Kidney capillary endothelial cell (primary cell): ENCODE measurements at regions not wholly inside any gene's neighbourhood (a gene's known extent, or its start where the extent isn't known, plus 50 kb on each side); places are given as distances from the start of the nearest gene placed in this dataset.

Experiments used
- DNase-seq: peaks from one replicate; pipeline ENCODE4 v3.0.0-alpha.2; 2018; ENCODE audit warnings: low spot score

GRCh38 chr10:57786850-57787750, 480.6 kb downstream of the IPMK start:
- no peak for DNase-seq

- DNase-seq = no peak
These were observed 481.4 kb downstream of the IPMK start for GRCh38 chr10:57786331-57786730.

GRCh38 chr10:57785546-57785945, 482.1 kb downstream of the IPMK start:
- no peak for DNase-seq

- no peak for DNase-seq
These were observed 482.6 kb downstream of the IPMK start for GRCh38 chr10:57785068-57785467.

GRCh38 chr10:57776688-57777432, 490.8 kb downstream of the IPMK start:
- no peak for DNase-seq

- DNase-seq = no peak
These were observed 492.4 kb downstream of the IPMK start for GRCh38 chr10:57775250-57775649.

GRCh38 chr10:57769298-57769697, 498.4 kb downstream of the IPMK start:
- no peak for DNase-seq

GRCh38 chr10:57759777-57760176, 507.9 kb downstream of the IPMK start:
- DNase-seq = no peak

- DNase-seq = no peak
These were observed 512.9 kb downstream of the IPMK start for GRCh38 chr10:57754803-57755202.

- no peak for DNase-seq
These were observed 524.0 kb downstream of the IPMK start for GRCh38 chr10:57743711-57744110.

GRCh38 chr10:57741751-57742150, 525.9 kb downstream of the IPMK start:
- DNase-seq = no peak

GRCh38 chr10:57723305-57723704, 544.4 kb downstream of the IPMK start:
- no peak for DNase-seq

GRCh38 chr10:57716884-57717283, 550.8 kb downstream of the IPMK start:
- DNase-seq = no peak

- no peak for DNase-seq
These were observed 552.5 kb downstream of the IPMK start for GRCh38 chr10:57715233-57715632.

GRCh38 chr10:57707300-57707658, 560.4 kb downstream of the IPMK start:
- no peak for DNase-seq

- DNase-seq = no peak
These were observed 561.0 kb downstream of the IPMK start for GRCh38 chr10:57706576-57707299.

- DNase-seq = no peak
These were observed 561.7 kb downstream of the IPMK start for GRCh38 chr10:57706016-57706415.

GRCh38 chr10:57699944-57700343, 567.8 kb downstream of the IPMK start:
- no peak for DNase-seq

- no peak for DNase-seq
These were observed 571.1 kb downstream of the IPMK start for GRCh38 chr10:57696641-57697040.

- no peak for DNase-seq
These were observed 572.6 kb downstream of the IPMK start for GRCh38 chr10:57694956-57695608.

- DNase-seq = no peak
These were observed 575.3 kb downstream of the IPMK start for GRCh38 chr10:57692255-57692980.
